GM23248 (cell line): ENCODE measurements at regions not wholly inside any gene's neighbourhood (a gene's known extent, or its start where the extent isn't known, plus 50 kb on each side); places are given as distances from the start of the nearest gene placed in this dataset.

ENCODE experiments used
- EZH2 ChIP-seq: fragments of 200-600 bp; sonication (generic); IDR thresholded peaks from 2 replicates; pipeline ENCODE4 v1.6.1; 2018; ENCODE audit warnings: antibody characterized with exemption, mild to moderate bottlenecking; ENCODE audit not compliant: insufficient read depth, poor library complexity, severe bottlenecking
- EZH2phosphoT487 ChIP-seq: fragments of 200-600 bp; sonication (generic); IDR thresholded peaks from 2 replicates; pipeline ENCODE4 v1.6.1; 2018; ENCODE audit warnings: antibody characterized with exemption, moderate library complexity, mild to moderate bottlenecking, low read depth; ENCODE audit not compliant: insufficient read depth

- TF ChIP-seq EZH2phosphoT487 (no peak), EZH2 (no peak)
Measured at GRCh38 chr10:65408401-65408800, 1517.4 kb upstream of the LRRTM3 start.
